H1 (cell line): ENCODE measurements at regions not wholly inside any gene's neighbourhood (a gene's known extent, or its start where the extent isn't known, plus 50 kb on each side); places are given as distances from the start of the nearest gene placed in this dataset.

Experiments
- CTCF ChIA-PET: fragments of 300-600 bp; sonication (Branson Sonifier 250); formaldehyde crosslinking; loops from one replicate; lab custom pipeline; 2021; ENCODE audit not compliant: partially characterized antibody; lab: Charles Lee
- POLR2A ChIA-PET: fragments of 300-600 bp; sonication (Branson Sonifier 250); formaldehyde crosslinking; loops from one replicate; lab custom pipeline; 2021; ENCODE audit warnings: inconsistent platforms; ENCODE audit not compliant: partially characterized antibody; lab: Charles Lee
- DNase-seq, 2 experiments: peaks; one replicate each; pipeline versions ENCODE4 v3.0.0 to v3.0.0-alpha.2; 2010 to 2022; ENCODE audit warnings: low spot score in 2 of 2, low read depth in 1 of 2, mixed read lengths in 1 of 2
- FAIRE-seq: peaks from 2 replicates; lab custom pipeline; 2011; peaks lifted over from hg19 to GRCh38; lab: Jason Lieb, UNC
- H2AFZ ChIP-seq: 2 replicates; pipeline ENCODE4 v1.8.1; 2012; ENCODE audit warnings: low read length, inconsistent platforms
- H2AK5ac ChIP-seq: 2 replicates; pipeline ENCODE4 v1.6.1; 2013; ENCODE audit warnings: low read depth, low read length
- H2BK120ac ChIP-seq: replicated peaks from 2 replicates; pipeline ENCODE3; 2013; ENCODE audit warnings: low read depth, low read length, inconsistent platforms
- H2BK12ac ChIP-seq: 2 replicates; pipeline ENCODE4 v1.6.1; 2013; ENCODE audit warnings: low read depth, low read length
- H2BK15ac ChIP-seq: 2 replicates; pipeline ENCODE4 v1.6.1; 2013; ENCODE audit warnings: low read length
- H2BK20ac ChIP-seq: 2 replicates; pipeline ENCODE4 v1.6.1; 2013; ENCODE audit warnings: low read length
- H2BK5ac ChIP-seq: 2 replicates; pipeline ENCODE4 v1.6.1; 2013; ENCODE audit warnings: low read depth, low read length
- H3K14ac ChIP-seq: 2 replicates; pipeline ENCODE4 v1.6.1; 2013; ENCODE audit warnings: inconsistent platforms; ENCODE audit not compliant: insufficient read length
- H3K18ac ChIP-seq: 2 replicates; pipeline ENCODE4 v1.6.1; 2013; ENCODE audit warnings: low read length; ENCODE audit errors: extremely low read depth
- H3K23ac ChIP-seq: 2 replicates; pipeline ENCODE4 v1.6.1; 2013; ENCODE audit warnings: inconsistent platforms; ENCODE audit not compliant: insufficient read length
- H3K23me2 ChIP-seq: 2 replicates; pipeline ENCODE4 v1.6.1; 2013; ENCODE audit warnings: low read depth, low read length
- H3K27ac ChIP-seq: 2 replicates; pipeline ENCODE4 v1.6.1; 2011; ENCODE audit warnings: low read depth, low read length, inconsistent platforms
- H3K27me3 ChIP-seq, 4 experiments: replicated peaks in 1 of 4; 1 replicate in 1 of 4; 2 replicates in 3 of 4; pipeline versions ENCODE4 v1.6.1 to v1.8.1; 2011 to 2013; ENCODE audit warnings: low read length in 3 of 4, mild to moderate bottlenecking in 3 of 4, inconsistent platforms in 2 of 4, mixed read lengths in 2 of 4, moderate library complexity in 1 of 4; ENCODE audit not compliant: control insufficient read depth in 3 of 4, insufficient read depth in 3 of 4; ENCODE audit errors: extremely low read depth in 1 of 4
- H3K36me3 ChIP-seq, 4 experiments: 2 replicates each; pipeline versions ENCODE4 v1.6.1 to v1.8.1; 2011 to 2013; ENCODE audit warnings: mild to moderate bottlenecking in 4 of 4, low read length in 3 of 4, moderate library complexity in 2 of 4, control low read depth in 1 of 4, inconsistent platforms in 1 of 4; ENCODE audit not compliant: insufficient read depth in 4 of 4, control insufficient read depth in 2 of 4
- H3K4ac ChIP-seq: replicated peaks from 2 replicates; pipeline ENCODE3; 2013; ENCODE audit warnings: low read length, low read depth, mixed read lengths, inconsistent platforms; ENCODE audit not compliant: insufficient read length
- H3K4me1 ChIP-seq, 4 experiments: replicated peaks in 1 of 4; 1 replicate in 1 of 4; 2 replicates in 3 of 4; pipeline versions ENCODE4 v1.6.1 to v1.8.1; 2011 to 2013; ENCODE audit warnings: low read length in 3 of 4, inconsistent platforms in 2 of 4, mixed read lengths in 1 of 4; ENCODE audit not compliant: insufficient read depth in 4 of 4, control insufficient read depth in 3 of 4
- H3K4me2 ChIP-seq, 2 experiments: 2 replicates each; pipeline versions ENCODE4 v1.6.1 to v1.8.1; 2011 to 2013; ENCODE audit warnings: low read depth in 2 of 2, low read length in 2 of 2, control low read depth in 1 of 2, inconsistent platforms in 1 of 2, mild to moderate bottlenecking in 1 of 2; ENCODE audit not compliant: insufficient read depth in 1 of 2
- H3K4me3 ChIP-seq, 4 experiments: fragments of 200-600, 300-600 bp in 1 of 4; sonication (generic), shearing (Covaris generic), sonication (Bioruptor Twin) in 1 of 4; 2 replicates each; pipeline versions ENCODE4 v1.5.1 to v1.8.1; 2011 to 2016; ENCODE audit warnings: low read length in 4 of 4, low read depth in 3 of 4, control low read depth in 2 of 4, inconsistent platforms in 2 of 4, mild to moderate bottlenecking in 2 of 4, mixed read lengths in 1 of 4, moderate library complexity in 1 of 4; ENCODE audit not compliant: insufficient read depth in 2 of 4; ENCODE audit errors: extremely low read depth in 1 of 4
- H3K56ac ChIP-seq: replicated peaks from 2 replicates; pipeline ENCODE3; 2013; ENCODE audit warnings: low read depth, mild to moderate bottlenecking, mixed read lengths, low read length, inconsistent platforms; ENCODE audit not compliant: insufficient read length
- H3K79me1 ChIP-seq: 2 replicates; pipeline ENCODE4 v1.6.1; 2013; ENCODE audit warnings: low read depth, low read length, control low read depth
- H3K79me2 ChIP-seq, 2 experiments: 2 replicates each; pipeline versions ENCODE4 v1.6.1 to v1.8.1; 2012 to 2013; ENCODE audit warnings: low read length in 2 of 2, mild to moderate bottlenecking in 2 of 2, inconsistent platforms in 1 of 2; ENCODE audit not compliant: insufficient read depth in 2 of 2, control insufficient read depth in 1 of 2
- H3K9ac ChIP-seq, 4 experiments: replicated peaks in 1 of 4; 1 replicate in 1 of 4; 2 replicates in 3 of 4; pipeline versions ENCODE4 v1.6.1 to v1.8.1; 2011 to 2013; ENCODE audit warnings: low read depth in 3 of 4, low read length in 3 of 4, control low read depth in 2 of 4, mild to moderate bottlenecking in 2 of 4, moderate library complexity in 2 of 4, inconsistent platforms in 1 of 4; ENCODE audit errors: extremely low read depth in 1 of 4
- H3K9me3 ChIP-seq, 2 experiments: 2 replicates each; pipeline versions ENCODE4 v1.6.1 to v1.8.1; 2012 to 2013; ENCODE audit warnings: mild to moderate bottlenecking in 2 of 2, moderate library complexity in 2 of 2, control low read depth in 1 of 2, inconsistent platforms in 1 of 2, low read depth in 1 of 2, low read length in 1 of 2, mixed read lengths in 1 of 2; ENCODE audit not compliant: insufficient read depth in 2 of 2
- H4K20me1 ChIP-seq, 2 experiments: replicated peaks in 1 of 2; 2 replicates each; pipeline versions ENCODE3 to v1.8.1; 2011 to 2013; ENCODE audit warnings: inconsistent platforms in 2 of 2, low read length in 2 of 2, mild to moderate bottlenecking in 1 of 2; ENCODE audit not compliant: insufficient read depth in 2 of 2, control insufficient read depth in 1 of 2
- H4K5ac ChIP-seq: 2 replicates; pipeline ENCODE4 v1.6.1; 2013; ENCODE audit warnings: low read length, low read depth, mixed read lengths, inconsistent platforms; ENCODE audit not compliant: insufficient read length
- H4K8ac ChIP-seq: 2 replicates; pipeline ENCODE4 v1.8.0; 2013; ENCODE audit warnings: mild to moderate bottlenecking, moderate library complexity, low read length, inconsistent platforms; ENCODE audit not compliant: insufficient read depth; ENCODE audit errors: extremely low read depth
- H4K91ac ChIP-seq: replicated peaks from 2 replicates; pipeline ENCODE3; 2013; ENCODE audit warnings: low read length, mixed read lengths, inconsistent platforms; ENCODE audit not compliant: insufficient read length
- ATF3 ChIP-seq: IDR thresholded peaks from 2 replicates; pipeline ENCODE4 v1.6.1; 2011; ENCODE audit warnings: low read depth, mild to moderate bottlenecking, low read length; ENCODE audit not compliant: insufficient read depth
- CHD1 ChIP-seq: IDR thresholded peaks from 2 replicates; pipeline ENCODE4 v1.6.1; 2012; ENCODE audit warnings: low read depth, low read length, improper control_type of control experiment
- CREB1 ChIP-seq: IDR thresholded peaks from 2 replicates; pipeline ENCODE4 v1.6.1; 2012; ENCODE audit warnings: inconsistent platforms
- HDAC6 ChIP-seq: IDR thresholded peaks from one replicate; pipeline ENCODE4 v1.7.1; 2012; ENCODE audit warnings: low read depth, mild to moderate bottlenecking, inconsistent platforms, low read length, moderate library complexity
- KDM1A ChIP-seq: fragments of 200-600, 300-600 bp; sonication (generic); IDR thresholded peaks from 2 replicates; pipeline ENCODE4 v1.7.1; 2016; ENCODE audit warnings: mild to moderate bottlenecking, low read length, borderline replicate concordance
- MAFK ChIP-seq: IDR thresholded peaks from 2 replicates; pipeline ENCODE4 v1.6.1; 2012; ENCODE audit warnings: low read depth, mild to moderate bottlenecking, improper control_type of control experiment, low read length
- RFX5 ChIP-seq: IDR thresholded peaks from 2 replicates; pipeline ENCODE4 v1.6.1; 2011; ENCODE audit warnings: low read depth, low read length, improper control_type of control experiment, borderline replicate concordance
- RXRA ChIP-seq: IDR thresholded peaks from 2 replicates; pipeline ENCODE4 v1.6.1; 2011; ENCODE audit warnings: low read depth, mild to moderate bottlenecking, low read length, moderate library complexity; ENCODE audit not compliant: insufficient read depth
- SIX5 ChIP-seq: IDR thresholded peaks from 2 replicates; pipeline ENCODE4 v1.6.1; 2011; ENCODE audit warnings: mild to moderate bottlenecking, low read depth, low read length
- SP4 ChIP-seq: IDR thresholded peaks from 2 replicates; pipeline ENCODE4 v1.6.1; 2012; ENCODE audit warnings: low read length, inconsistent platforms
- YY1 ChIP-seq: IDR thresholded peaks from 2 replicates; pipeline ENCODE4 v1.6.1; 2011; ENCODE audit warnings: low read depth, mild to moderate bottlenecking, low read length
- ZNF274 ChIP-seq: IDR thresholded peaks from 2 replicates; pipeline ENCODE4 v1.7.0; 2012; ENCODE audit warnings: low read length, borderline replicate concordance; ENCODE audit errors: extremely low read depth
- WGBS, 2 experiments: shearing (Covaris generic) in 1 of 2; methylation state at CpG; one replicate each; pipeline versions ENCODE4 v1.1.6 to v1.1.7; 2013 to 2015; ENCODE audit warnings: low lambda C conversion rate in 2 of 2, mixed read lengths in 2 of 2, inconsistent platforms in 1 of 2, low coverage in 1 of 2, missing lambda C conversion rate in 1 of 2; ENCODE audit not compliant: insufficient replicate concordance in 2 of 2, insufficient coverage in 1 of 2, insufficient read length in 1 of 2; ENCODE audit errors: extremely low coverage in 1 of 2, missing lambda C conversion rate in 1 of 2; 5-methylcytosine and 5-hydroxymethylcytosine counted together
- TF ChIP-seq, protein P1 (sequence below): IDR thresholded peaks from 2 replicates; pipeline ENCODE4 v1.6.1; 2012; ENCODE audit warnings: low read length, inconsistent platforms
- TF ChIP-seq, protein P2 (sequence below): IDR thresholded peaks from 2 replicates; pipeline ENCODE4 v1.6.1; 2012; ENCODE audit warnings: inconsistent platforms

DNA sequence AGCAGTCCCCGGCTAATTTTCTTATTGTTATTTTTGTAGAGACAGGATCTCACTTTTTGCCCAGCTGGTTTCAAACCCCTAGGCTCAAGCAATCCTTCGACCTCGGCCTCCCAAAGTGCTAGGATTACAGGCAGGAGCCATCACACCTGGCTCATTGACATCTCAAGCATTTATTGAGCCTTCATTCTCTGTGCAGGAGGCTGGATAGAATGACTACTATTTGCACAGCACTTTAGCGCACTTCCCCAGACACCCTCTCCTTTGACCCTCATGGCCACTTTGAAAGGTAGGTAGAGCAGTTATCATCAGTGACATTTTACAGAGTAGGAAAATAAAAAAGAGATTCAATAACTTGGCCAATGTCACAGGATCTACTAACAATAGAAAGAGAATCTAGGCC, 124.0 kb upstream of the STXBP5 start:
- no peak for FAIRE-seq
- 98% methylated on average over 4 of the region's 4 CpGs; no CpG with 5 or more reads in 1 of the 2 experiments for WGBS, 2 experiments
- TF ChIP-seq ZNF274 (no peak), CHD1 (no peak), ATF3 (no peak), RFX5 (no peak), HDAC6 (no peak), CREB1 (no peak), SIX5 (no peak), RXRA (no peak), MAFK (no peak), KDM1A (no peak), SP4 (no peak), YY1 (no peak)
- TF ChIP-seq, protein P1, sequence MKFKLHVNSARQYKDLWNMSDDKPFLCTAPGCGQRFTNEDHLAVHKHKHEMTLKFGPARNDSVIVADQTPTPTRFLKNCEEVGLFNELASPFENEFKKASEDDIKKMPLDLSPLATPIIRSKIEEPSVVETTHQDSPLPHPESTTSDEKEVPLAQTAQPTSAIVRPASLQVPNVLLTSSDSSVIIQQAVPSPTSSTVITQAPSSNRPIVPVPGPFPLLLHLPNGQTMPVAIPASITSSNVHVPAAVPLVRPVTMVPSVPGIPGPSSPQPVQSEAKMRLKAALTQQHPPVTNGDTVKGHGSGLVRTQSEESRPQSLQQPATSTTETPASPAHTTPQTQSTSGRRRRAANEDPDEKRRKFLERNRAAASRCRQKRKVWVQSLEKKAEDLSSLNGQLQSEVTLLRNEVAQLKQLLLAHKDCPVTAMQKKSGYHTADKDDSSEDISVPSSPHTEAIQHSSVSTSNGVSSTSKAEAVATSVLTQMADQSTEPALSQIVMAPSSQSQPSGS = no peak
- TF ChIP-seq, protein P2, sequence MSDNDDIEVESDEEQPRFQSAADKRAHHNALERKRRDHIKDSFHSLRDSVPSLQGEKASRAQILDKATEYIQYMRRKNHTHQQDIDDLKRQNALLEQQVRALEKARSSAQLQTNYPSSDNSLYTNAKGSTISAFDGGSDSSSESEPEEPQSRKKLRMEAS = no peak

More for the DNA sequence above, 124.0 kb upstream of the STXBP5 start:
- Histone ChIP-seq H4K20me1 (no peaks in the 10 kb centered on the region), H3K4me1 (no peaks in the 10 kb centered on the region), H4K8ac (no peak overlapping the region), H3K4me3 (no peak overlapping the region), H2BK15ac (no peak overlapping the region), H3K79me2 (no peaks in the 10 kb centered on the region), H2AK5ac (no peak overlapping the region), H3K23me2 (no peaks in the 10 kb centered on the region), H3K27me3 (peaks cover 0 to 1% (median 0%) of the 10 kb centered on the region in 4 experiments; a peak in 1 of 7 replicates), H3K56ac (no peak overlapping the region), H3K27ac (no peak overlapping the region), H2BK120ac (no peak overlapping the region), H2BK5ac (no peak overlapping the region), H3K9me3 (no peaks in the 10 kb centered on the region), H2BK12ac (no peak overlapping the region), H4K91ac (no peak overlapping the region), H3K4ac (no peak overlapping the region), H3K23ac (no peak overlapping the region), H3K18ac (no peak overlapping the region), H3K79me1 (no peaks in the 10 kb centered on the region), H3K4me2 (no peak overlapping the region), H2AFZ (no peak overlapping the region), H3K9ac (no peak overlapping the region), H2BK20ac (no peak overlapping the region), H3K36me3 (no peaks in the 10 kb centered on the region), H4K5ac (no peak overlapping the region), H3K14ac (no peak overlapping the region)
- ChIA-PET POLR2A (no interaction called here), CTCF (no interaction called here)
- DNase-seq = no peak
